ENCODE measurements at regions not wholly inside any gene's neighbourhood (a gene's known extent, or its start where the extent isn't known, plus 50 kb on each side); places are given as distances from the start of the nearest gene placed in this dataset.
"Not testable (repeated sequence)": the region's sequence is repeated elsewhere in the genome, so short reads cannot be mapped to it uniquely, and the experiment has no call there.

GRCh38 chr15:46946953-46947352, 770.4 kb upstream of the SEMA6D start:
- Mint-ChIP-seq H3K36me3 (ENCODE audit: low read depth) (no peaks in the 10 kb centered on the region), H3K27me3 (ENCODE audit: low read depth) (no peaks in the 10 kb centered on the region), H3K4me3 (no peak overlapping the region), H3K4me1 (no peaks in the 10 kb centered on the region), H3K27ac (ENCODE audit: unreplicated experiment) (no peak overlapping the region), H3K9me3 (peaks cover 14% of the 10 kb centered on the region)
- no peak for DNase-seq (ENCODE audit: low read depth, low spot score)
- no peak for TF ChIP-seq CTCF (conservative IDR thresholded peaks at IDR 0.05)

DNA sequence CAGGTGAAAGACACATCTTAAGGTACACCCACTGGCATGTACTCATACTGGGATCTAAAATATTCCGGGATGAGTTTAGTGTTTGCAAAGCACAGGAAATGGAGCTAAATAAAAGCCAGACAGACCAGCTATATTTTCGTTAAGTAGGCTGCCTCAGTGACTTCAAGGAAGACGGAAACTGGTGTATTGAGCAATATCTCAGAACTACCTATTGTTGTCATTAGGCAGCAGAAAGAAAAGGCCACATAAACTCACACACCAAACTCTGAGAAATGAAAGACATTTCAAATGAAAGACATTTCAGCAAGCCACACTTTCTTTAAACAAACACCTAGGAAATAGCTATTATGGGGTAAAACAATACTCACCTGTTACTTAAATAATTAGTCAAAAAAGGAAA, 761.7 kb upstream of the SEMA6D start:
- no peak for DNase-seq (ENCODE audit: low read depth, low spot score)
- Mint-ChIP-seq H3K27me3 (ENCODE audit: low read depth) (no peaks in the 10 kb centered on the region), H3K27ac (ENCODE audit: unreplicated experiment) (no peak overlapping the region), H3K4me3 (no peak overlapping the region), H3K36me3 (ENCODE audit: low read depth) (no peaks in the 10 kb centered on the region), H3K4me1 (no peaks in the 10 kb centered on the region), H3K9me3 (peaks cover 3% of the 10 kb centered on the region)
- TF ChIP-seq CTCF (conservative IDR thresholded peaks at IDR 0.05): no peak

DNA sequence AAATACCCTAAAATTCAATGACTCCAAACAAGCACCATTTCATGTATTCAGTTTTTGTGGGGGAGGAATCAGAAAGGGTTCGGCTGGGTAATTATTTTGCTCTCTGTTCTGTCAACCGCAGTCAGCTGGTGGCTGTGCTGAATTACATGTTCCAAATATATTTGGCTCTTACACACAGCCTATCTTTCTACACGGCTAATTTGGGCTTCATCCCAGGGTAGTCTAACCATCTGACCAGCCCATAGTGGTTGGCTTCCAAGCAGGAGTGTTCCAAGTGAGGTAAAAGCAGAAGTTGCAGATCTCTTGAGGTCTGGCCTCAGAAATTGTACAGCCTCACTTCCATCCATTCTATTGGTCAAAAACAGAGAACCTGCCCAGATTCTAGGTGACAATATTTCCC, 760.8 kb upstream of the SEMA6D start:
- Mint-ChIP-seq H3K9me3 (peaks cover 2% of the 10 kb centered on the region), H3K36me3 (ENCODE audit: low read depth) (no peaks in the 10 kb centered on the region), H3K4me1 (no peaks in the 10 kb centered on the region), H3K27ac (ENCODE audit: unreplicated experiment) (no peak overlapping the region), H3K4me3 (no peak overlapping the region), H3K27me3 (ENCODE audit: low read depth) (no peaks in the 10 kb centered on the region)
- TF ChIP-seq CTCF (conservative IDR thresholded peaks at IDR 0.05): no peak
- DNase-seq (ENCODE audit: low read depth, low spot score): no peak

DNA sequence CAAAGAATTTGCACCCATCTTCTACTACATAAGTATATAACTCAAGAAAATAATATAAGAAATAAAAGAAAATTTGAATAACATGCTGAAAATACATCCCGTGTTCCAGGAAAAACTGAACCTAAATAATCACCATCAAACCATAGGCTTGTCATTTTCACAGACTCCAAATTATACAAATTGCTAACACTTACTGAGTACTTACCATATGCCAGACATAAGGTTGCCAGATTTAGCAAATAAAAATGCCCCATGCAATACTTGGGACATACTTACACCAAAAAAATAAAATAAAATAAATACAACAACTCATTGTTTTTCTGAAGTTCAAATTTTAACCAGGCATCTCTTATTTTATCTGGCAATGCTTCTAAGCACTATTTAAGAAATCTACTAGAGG, 760.4 kb upstream of the SEMA6D start:
- no peaks in the 10 kb centered on the region for H3K36me3 Mint-ChIP-seq (ENCODE audit: low read depth)
- no peak overlapping the region for H3K4me3 Mint-ChIP-seq
- no peaks in the 10 kb centered on the region for H3K27me3 Mint-ChIP-seq (ENCODE audit: low read depth)
- no peaks in the 10 kb centered on the region for H3K9me3 Mint-ChIP-seq
- H3K4me1 Mint-ChIP-seq: no peaks in the 10 kb centered on the region
- DNase-seq (ENCODE audit: low read depth, low spot score): no peak
- no peak overlapping the region for H3K27ac Mint-ChIP-seq (ENCODE audit: unreplicated experiment)
- TF ChIP-seq CTCF (conservative IDR thresholded peaks at IDR 0.05): no peak

- H3K9me3 Mint-ChIP-seq: no peaks in the 10 kb centered on the region
- no peak for DNase-seq (ENCODE audit: low read depth, low spot score)
- H3K36me3 Mint-ChIP-seq (ENCODE audit: low read depth): no peaks in the 10 kb centered on the region
- no peak overlapping the region for H3K4me3 Mint-ChIP-seq
- no peaks in the 10 kb centered on the region for H3K27me3 Mint-ChIP-seq (ENCODE audit: low read depth)
- TF ChIP-seq CTCF (conservative IDR thresholded peaks at IDR 0.05): no peak
- H3K27ac Mint-ChIP-seq (ENCODE audit: unreplicated experiment): no peak overlapping the region
- H3K4me1 Mint-ChIP-seq: no peaks in the 10 kb centered on the region
Measured at GRCh38 chr15:46960581-46960980, 756.7 kb upstream of the SEMA6D start.

- no peak for DNase-seq (ENCODE audit: low read depth, low spot score)
- Mint-ChIP-seq H3K27me3 (ENCODE audit: low read depth) (no peaks in the 10 kb centered on the region), H3K4me3 (no peak overlapping the region), H3K9me3 (no peaks in the 10 kb centered on the region), H3K36me3 (ENCODE audit: low read depth) (no peaks in the 10 kb centered on the region), H3K4me1 (no peaks in the 10 kb centered on the region), H3K27ac (ENCODE audit: unreplicated experiment) (no peak overlapping the region)
- TF ChIP-seq CTCF (conservative IDR thresholded peaks at IDR 0.05): no peak
Measured at GRCh38 chr15:46961795-46962194, 755.5 kb upstream of the SEMA6D start.

- not testable (repeated sequence) for H3K27ac Mint-ChIP-seq (ENCODE audit: unreplicated experiment); H3K27me3 Mint-ChIP-seq (ENCODE audit: low read depth); H3K4me1 Mint-ChIP-seq; DNase-seq (ENCODE audit: low read depth, low spot score); H3K9me3 Mint-ChIP-seq; H3K4me3 Mint-ChIP-seq; H3K36me3 Mint-ChIP-seq (ENCODE audit: low read depth)
Measured at GRCh38 chr15:46988055-46988454, 729.2 kb upstream of the SEMA6D start.
